Vagina (tissue), 2 donors: ENCODE measurements at regions not wholly inside any gene's neighbourhood (a gene's known extent, or its start where the extent isn't known, plus 50 kb on each side); places are given as distances from the start of the nearest gene placed in this dataset.

Experiments
- POLR2AphosphoS5 ChIP-seq, 2 donors: sonication (generic); formaldehyde crosslinking; IDR thresholded peaks; one replicate each; pipeline ENCODE4 v1.9.0; 2017; ENCODE audit warnings: antibody characterized with exemption in 2 of 2, mild to moderate bottlenecking in 2 of 2, low read depth in 1 of 2; ENCODE audit not compliant: insufficient read depth in 1 of 2
- TF ChIP-seq, protein P1 (sequence below), 3 experiments: fragments of 450-650 bp in 2 of 3; fragments of 200-600 bp in 1 of 3; sonication (generic) in 1 of 3; IDR thresholded peaks; one replicate each; pipeline ENCODE4 v1.5.1; 2017 to 2019; ENCODE audit warnings: antibody characterized with exemption in 3 of 3, mild to moderate bottlenecking in 2 of 3, moderate library complexity in 2 of 3

DNA sequence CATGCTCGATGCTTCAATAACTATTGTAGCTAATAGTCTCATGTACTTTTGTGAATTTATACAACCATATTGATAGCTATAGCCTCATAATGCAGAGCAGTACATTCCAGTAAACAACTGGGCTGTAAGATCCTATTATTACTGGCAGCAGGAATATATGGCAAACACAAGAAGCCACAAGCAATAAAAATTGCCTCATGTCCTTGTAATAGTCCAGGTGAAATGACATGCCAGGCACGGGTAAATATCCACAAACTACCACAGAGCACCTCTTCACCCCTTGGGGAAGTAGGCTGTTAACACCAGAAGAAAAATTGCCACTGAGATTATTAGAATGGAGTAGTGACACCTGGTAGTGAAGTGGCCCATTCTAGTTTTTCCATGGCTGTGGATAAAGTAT is 158.3 kb downstream of the MTX2 start:
- TF ChIP-seq, protein P1, sequence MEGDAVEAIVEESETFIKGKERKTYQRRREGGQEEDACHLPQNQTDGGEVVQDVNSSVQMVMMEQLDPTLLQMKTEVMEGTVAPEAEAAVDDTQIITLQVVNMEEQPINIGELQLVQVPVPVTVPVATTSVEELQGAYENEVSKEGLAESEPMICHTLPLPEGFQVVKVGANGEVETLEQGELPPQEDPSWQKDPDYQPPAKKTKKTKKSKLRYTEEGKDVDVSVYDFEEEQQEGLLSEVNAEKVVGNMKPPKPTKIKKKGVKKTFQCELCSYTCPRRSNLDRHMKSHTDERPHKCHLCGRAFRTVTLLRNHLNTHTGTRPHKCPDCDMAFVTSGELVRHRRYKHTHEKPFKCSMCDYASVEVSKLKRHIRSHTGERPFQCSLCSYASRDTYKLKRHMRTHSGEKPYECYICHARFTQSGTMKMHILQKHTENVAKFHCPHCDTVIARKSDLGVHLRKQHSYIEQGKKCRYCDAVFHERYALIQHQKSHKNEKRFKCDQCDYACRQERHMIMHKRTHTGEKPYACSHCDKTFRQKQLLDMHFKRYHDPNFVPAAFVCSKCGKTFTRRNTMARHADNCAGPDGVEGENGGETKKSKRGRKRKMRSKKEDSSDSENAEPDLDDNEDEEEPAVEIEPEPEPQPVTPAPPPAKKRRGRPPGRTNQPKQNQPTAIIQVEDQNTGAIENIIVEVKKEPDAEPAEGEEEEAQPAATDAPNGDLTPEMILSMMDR (IDR thresholded peaks at IDR 0.05) = no peak
- TF ChIP-seq POLR2AphosphoS5 (IDR thresholded peaks at IDR 0.05; ENCODE audit: insufficient read depth in 1 of 2, low read depth in 1 of 2) = no peak
